Gastrocnemius medialis (tissue), 4 donors: ENCODE measurements at regions not wholly inside any gene's neighbourhood (a gene's known extent, or its start where the extent isn't known, plus 50 kb on each side); places are given as distances from the start of the nearest gene placed in this dataset.
"Not testable (repeated sequence)": the region's sequence is repeated elsewhere in the genome, so short reads cannot be mapped to it uniquely, and the experiment has no call there.

ENCODE experiments used
- CTCF ChIP-seq, 5 experiments: fragments of 450-650 bp in 3 of 5; fragments of 200-600 bp in 2 of 5; sonication (generic) in 2 of 5; IDR thresholded peaks in 4 of 5; conservative IDR thresholded peaks in 1 of 5; 1 replicate in 4 of 5; 2 replicates in 1 of 5; pipeline ENCODE4 v1.5.1; 2016 to 2019; ENCODE audit warnings: antibody characterized with exemption in 5 of 5, mild to moderate bottlenecking in 3 of 5, moderate library complexity in 3 of 5
- POLR2A ChIP-seq, 2 donors: fragments of 450-650 bp; IDR thresholded peaks; one replicate each; pipeline ENCODE4 v1.6.1; 2017; ENCODE audit warnings: antibody characterized with exemption in 2 of 2, mild to moderate bottlenecking in 2 of 2, moderate library complexity in 2 of 2

- TF ChIP-seq POLR2A (IDR thresholded peaks at IDR 0.05); CTCF (IDR thresholded peaks at IDR 0.05 in 4 of 5, conservative IDR thresholded peaks at IDR 0.05 in 1 of 5): not testable (repeated sequence)
Observed at GRCh38 chr3:80727561-80727960, 959.8 kb upstream of the ROBO1 start.
